HG02678 (cell line): ENCODE measurements at regions not wholly inside any gene's neighbourhood (a gene's known extent, or its start where the extent isn't known, plus 50 kb on each side); places are given as distances from the start of the nearest gene placed in this dataset.

Source experiments
- ATAC-seq: cut with Tn5 transposase; IDR thresholded peaks from one replicate; pipeline ENCODE4 v1.9.1; 2021; ENCODE audit warnings: mild to moderate bottlenecking, moderate library complexity; ENCODE audit not compliant: unreplicated experiment

GRCh38 chr1:188240772-188241406 is 1412.1 kb downstream of the PLA2G4A start:
- no peak for ATAC-seq

GRCh38 chr1:188241629-188242028 is 1412.9 kb downstream of the PLA2G4A start:
- ATAC-seq = no peak

- ATAC-seq = no peak
Observed at GRCh38 chr1:188243456-188243855, 1414.7 kb downstream of the PLA2G4A start.

GRCh38 chr1:188244681-188245080 is 1415.9 kb downstream of the PLA2G4A start:
- no peak for ATAC-seq

- no peak for ATAC-seq
Observed at GRCh38 chr1:188247255-188247654, 1418.5 kb downstream of the PLA2G4A start.

GRCh38 chr1:188249811-188250210 is 1421.1 kb downstream of the PLA2G4A start:
- no peak for ATAC-seq

- no peak for ATAC-seq
Observed at GRCh38 chr1:188251036-188251435, 1422.3 kb downstream of the PLA2G4A start.

GRCh38 chr1:188261849-188262248 is 1433.1 kb downstream of the PLA2G4A start:
- ATAC-seq = no peak

- no peak for ATAC-seq
Observed at GRCh38 chr1:188269956-188270355, 1441.2 kb downstream of the PLA2G4A start.

- no peak for ATAC-seq
Observed at GRCh38 chr1:188270497-188270896, 1441.7 kb downstream of the PLA2G4A start.

- no peak for ATAC-seq
Observed at GRCh38 chr1:188277771-188278170, 1449.0 kb downstream of the PLA2G4A start.

- no peak for ATAC-seq
Observed at GRCh38 chr1:188281921-188282320, 1453.2 kb downstream of the PLA2G4A start.

GRCh38 chr1:188295157-188295556 is 1466.4 kb downstream of the PLA2G4A start:
- ATAC-seq = no peak

- ATAC-seq = no peak
Observed at GRCh38 chr1:188302746-188303145, 1474.0 kb downstream of the PLA2G4A start.

GRCh38 chr1:188314557-188315137 is 1485.9 kb downstream of the PLA2G4A start:
- no peak for ATAC-seq

GRCh38 chr1:188317894-188318293 is 1489.1 kb downstream of the PLA2G4A start:
- no peak for ATAC-seq

GRCh38 chr1:188325211-188325610 is 1496.5 kb downstream of the PLA2G4A start:
- no peak for ATAC-seq

GRCh38 chr1:188343914-188344313 is 1515.2 kb downstream of the PLA2G4A start:
- no peak for ATAC-seq

GRCh38 chr1:188350104-188350503 is 1521.4 kb downstream of the PLA2G4A start:
- ATAC-seq = no peak

- ATAC-seq = no peak
Observed at GRCh38 chr1:188355082-188355481, 1526.3 kb downstream of the PLA2G4A start.

- no peak for ATAC-seq
Observed at GRCh38 chr1:188355847-188356246, 1527.1 kb downstream of the PLA2G4A start.

GRCh38 chr1:188359315-188359714 is 1530.6 kb downstream of the PLA2G4A start:
- no peak for ATAC-seq

- ATAC-seq = no peak
Observed at GRCh38 chr1:188363943-188364342, 1535.2 kb downstream of the PLA2G4A start.
